A549 (cell line): ENCODE measurements at regions not wholly inside any gene's neighbourhood (a gene's known extent, or its start where the extent isn't known, plus 50 kb on each side); places are given as distances from the start of the nearest gene placed in this dataset.

ENCODE experiments used
- ATAC-seq, 2 experiments: fragments of 200-7000 bp in 1 of 2; fragments of >200 bp in 1 of 2; cut with Nextera tagmentation in 1 of 2; cut with Tn5 transposase in 1 of 2; 3 replicates each; pipeline versions ENCODE4 v1.8.0 to v1.9.1; 2018 to 2020; ENCODE audit warnings: mild to moderate bottlenecking in 1 of 2, moderate library complexity in 1 of 2
- CTCF ChIA-PET: fragments of 300-600 bp; sonication (Branson Sonifier 250); formaldehyde crosslinking; extraction: SDS; loops from one replicate; lab custom pipeline; 2021; ENCODE audit warnings: antibody characterized with exemption, inconsistent platforms; lab: Yijun Ruan, JAX
- POLR2A ChIA-PET: fragments of 350-600 bp; formaldehyde crosslinking; extraction: SDS; loops from one replicate; lab custom pipeline; 2021; ENCODE audit warnings: antibody characterized with exemption, inconsistent platforms; lab: Yijun Ruan, JAX
- DNase-seq, 2 experiments: peaks; one replicate each; pipeline versions ENCODE4 v3.0.0 to v3.0.0-alpha.2; 2011 to 2016; ENCODE audit warnings: low read depth in 1 of 2, low spot score in 1 of 2
- FAIRE-seq: peaks from 2 replicates; lab custom pipeline; 2011; peaks lifted over from hg19 to GRCh38; lab: Jason Lieb, UNC
- H3K27ac ChIP-seq, 2 experiments: fragments of >200 bp; sonication (Bioruptor Twin); formaldehyde crosslinking; 3 replicates each; pipeline ENCODE4 v1.5.1; 2016 to 2017
- H3K4me1 ChIP-seq: fragments of >200 bp; sonication (Bioruptor Twin); formaldehyde crosslinking; 3 replicates; pipeline ENCODE4 v1.6.1; 2016
- H3K4me2 ChIP-seq: fragments of >200 bp; sonication (Bioruptor Twin); formaldehyde crosslinking; 3 replicates; pipeline ENCODE4 v1.6.1; 2016
- H3K4me3 ChIP-seq: fragments of >200 bp; sonication (Bioruptor Twin); formaldehyde crosslinking; 3 replicates; pipeline ENCODE4 v1.5.1; 2016
- H3K9me3 ChIP-seq: fragments of >200 bp; sonication (Bioruptor Twin); formaldehyde crosslinking; 3 replicates; pipeline ENCODE4 v1.6.1; 2016
- CEBPB ChIP-seq, 2 experiments: fragments of >200 bp in 1 of 2; sonication (Bioruptor Twin) in 1 of 2; formaldehyde crosslinking in 1 of 2; IDR thresholded peaks; 2 replicates each; pipeline ENCODE4 v1.6.1; 2012 to 2016
- EHF ChIP-seq: fragments of 250-450 bp; sonication (Bioruptor Pico); IDR thresholded peaks from 2 replicates; pipeline ENCODE4 v1.5.0; 2020; ENCODE audit warnings: mild to moderate bottlenecking
- EHMT2 ChIP-seq: fragments of 200-600 bp; sonication (generic); IDR thresholded peaks from 2 replicates; pipeline ENCODE4 v1.6.1; 2016; ENCODE audit warnings: antibody characterized with exemption, low read depth, mild to moderate bottlenecking, moderate library complexity
- ESRRA ChIP-seq: fragments of 150-350 bp; IDR thresholded peaks from 2 replicates; pipeline ENCODE4 v1.6.1; 2014; ENCODE audit warnings: mild to moderate bottlenecking, low read length, borderline replicate concordance
- FOXS1 ChIP-seq: fragments of 250-450 bp; sonication (Bioruptor Pico); IDR thresholded peaks from 2 replicates; pipeline ENCODE4 v1.5.0; 2020; ENCODE audit warnings: mild to moderate bottlenecking, moderate library complexity
- HEYL ChIP-seq: fragments of 250-450 bp; sonication (Bioruptor Pico); IDR thresholded peaks from 2 replicates; pipeline ENCODE4 v1.8.0; 2021; ENCODE audit warnings: mild to moderate bottlenecking, moderate library complexity
- HOXB13 ChIP-seq: fragments of 250-450 bp; sonication (Bioruptor Pico); IDR thresholded peaks from 2 replicates; pipeline ENCODE4 v1.5.0; 2020; ENCODE audit warnings: low read depth, mild to moderate bottlenecking, moderate library complexity
- JUN ChIP-seq, 2 experiments: fragments of >200 bp; sonication (Bioruptor Twin); formaldehyde crosslinking; IDR thresholded peaks; 2 replicates in 1 of 2; 3 replicates in 1 of 2; pipeline ENCODE4 v1.6.1; 2016 to 2017
- KDM1A ChIP-seq: fragments of 200-600 bp; sonication (generic); IDR thresholded peaks from 2 replicates; pipeline ENCODE4 v1.6.1; 2016; ENCODE audit warnings: low read depth, mild to moderate bottlenecking
- KDM5A ChIP-seq: fragments of 200-600 bp; sonication (generic); IDR thresholded peaks from 2 replicates; pipeline ENCODE4 v1.6.1; 2016; ENCODE audit warnings: antibody characterized with exemption, mild to moderate bottlenecking
- MAFK ChIP-seq: fragments of 450-650 bp; IDR thresholded peaks from 2 replicates; pipeline ENCODE4 v1.6.1; 2014; ENCODE audit not compliant: partially characterized antibody
- MAX ChIP-seq: IDR thresholded peaks from 2 replicates; pipeline ENCODE4 v1.6.1; 2012
- MYC ChIP-seq: IDR thresholded peaks from 2 replicates; pipeline ENCODE4 v1.6.1; 2012; ENCODE audit warnings: mild to moderate bottlenecking, inconsistent platforms, low read length, improper control_type of control experiment, borderline replicate concordance
- NFE2L2 ChIP-seq: fragments of 150-350 bp; conservative IDR thresholded peaks from 2 replicates; pipeline ENCODE4 v1.6.1; 2014; ENCODE audit warnings: low read length
- NPAS2 ChIP-seq: fragments of 250-450 bp; sonication (Bioruptor Pico); IDR thresholded peaks from 2 replicates; pipeline ENCODE4 v1.8.0; 2022; ENCODE audit warnings: mild to moderate bottlenecking, moderate library complexity, borderline replicate concordance
- NR3C1 ChIP-seq: fragments of >200 bp; sonication (Bioruptor Twin); formaldehyde crosslinking; IDR thresholded peaks from 3 replicates; pipeline ENCODE4 v1.6.1; 2017
- POLR2AphosphoS2 ChIP-seq: conservative IDR thresholded peaks from 2 replicates; pipeline ENCODE4 v1.6.1; 2012; ENCODE audit warnings: low read length, improper control_type of control experiment, inconsistent platforms
- RAD21 ChIP-seq, 2 experiments: fragments of >200 bp in 1 of 2; sonication (Bioruptor Twin) in 1 of 2; formaldehyde crosslinking in 1 of 2; IDR thresholded peaks in 1 of 2; conservative IDR thresholded peaks in 1 of 2; 2 replicates in 1 of 2; 3 replicates in 1 of 2; pipeline ENCODE4 v1.6.1; 2012 to 2018; ENCODE audit warnings: inconsistent platforms in 1 of 2
- RCOR1 ChIP-seq: fragments of 150-350 bp; IDR thresholded peaks from 2 replicates; pipeline ENCODE4 v1.6.1; 2014; ENCODE audit warnings: antibody characterized with exemption, low read length, low read depth
- TFCP2L1 ChIP-seq: fragments of 250-450 bp; sonication (Bioruptor Pico); IDR thresholded peaks from 2 replicates; pipeline ENCODE4 v1.5.0; 2021; ENCODE audit warnings: mild to moderate bottlenecking
- TP53 ChIP-seq: fragments of 250-450 bp; sonication (Bioruptor Pico); IDR thresholded peaks from 2 replicates; pipeline ENCODE4 v1.5.0; 2021; ENCODE audit warnings: mild to moderate bottlenecking, moderate library complexity
- ZC3H11A ChIP-seq: fragments of 450-650 bp; IDR thresholded peaks from 2 replicates; pipeline ENCODE4 v1.6.1; 2014; ENCODE audit warnings: antibody characterized with exemption, mild to moderate bottlenecking
- WGBS: methylation state at CpG from one replicate; pipeline ENCODE4 v1.1.6; 2017; ENCODE audit errors: missing lambda C conversion rate; 5-methylcytosine and 5-hydroxymethylcytosine counted together
- TF ChIP-seq, protein P1 (sequence below): fragments of 450-650 bp; IDR thresholded peaks from 2 replicates; pipeline ENCODE4 v1.6.1; 2014; ENCODE audit warnings: antibody characterized with exemption
- TF ChIP-seq, protein P2 (sequence below): IDR thresholded peaks from 2 replicates; pipeline ENCODE4 v1.6.1; 2012
- TF ChIP-seq, protein P3 (sequence below): IDR thresholded peaks from 2 replicates; pipeline ENCODE4 v1.6.1; 2012; ENCODE audit warnings: low read depth, borderline replicate concordance

- Histone ChIP-seq H3K27ac (no peak overlapping the region), H3K4me2 (no peak overlapping the region), H3K4me3 (no peak overlapping the region), H3K9me3 (no peaks in the 10 kb centered on the region), H3K4me1 (no peaks in the 10 kb centered on the region)
- no peak for DNase-seq
- FAIRE-seq = no peak
- no peak for ATAC-seq
- 18% methylated on average over 4 of the region's 4 CpGs for WGBS
- CTCF ChIA-PET = interaction anchor here (0.8 to 1.1 kb wide), 2 partner anchors 10 to 146 kb away, joined by 3 read pairs; no protein-coding TSS in a partner anchor
- TF ChIP-seq CEBPB (IDR thresholded peaks at IDR 0.05) (no peak), NFE2L2 (no peak), RAD21 (conservative IDR thresholded peaks at IDR 0.05 in 1 of 2, IDR thresholded peaks at IDR 0.05 in 1 of 2) (no peak)
- POLR2A ChIA-PET = no interaction called here
These were observed 169.0 kb upstream of the COPS8 start for GRCh38 chr2:236916651-236917050.

DNA sequence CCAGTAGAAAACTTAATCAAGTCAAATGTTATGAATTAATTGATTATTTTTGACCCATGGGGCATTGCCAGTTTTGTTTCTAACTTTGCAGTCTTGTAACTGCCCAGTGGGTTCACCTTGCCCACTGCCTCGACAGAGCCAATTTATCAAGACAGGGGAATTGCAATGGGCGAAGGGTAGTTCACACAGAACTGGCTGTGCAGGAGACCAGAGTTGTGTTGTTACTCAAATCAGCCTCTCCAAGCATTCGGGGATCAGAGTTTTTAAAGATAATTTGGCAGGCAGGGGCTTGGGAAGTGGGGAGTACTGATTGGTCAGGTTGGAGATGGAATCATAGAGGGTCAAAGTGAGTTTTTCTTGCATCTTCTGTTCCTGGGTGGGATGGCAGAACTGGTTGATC is 168.5 kb upstream of the COPS8 start:
- Histone ChIP-seq H3K27ac (no peak overlapping the region), H3K9me3 (no peaks in the 10 kb centered on the region)
- TF ChIP-seq KDM1A (no peak), NR3C1 (no peak), TFCP2L1 (CRISPR knock-in tag) (no peak), POLR2AphosphoS2 (no peak), MYC (no peak), EHF (CRISPR knock-in tag) (no peak)
- TF ChIP-seq, protein P1, sequence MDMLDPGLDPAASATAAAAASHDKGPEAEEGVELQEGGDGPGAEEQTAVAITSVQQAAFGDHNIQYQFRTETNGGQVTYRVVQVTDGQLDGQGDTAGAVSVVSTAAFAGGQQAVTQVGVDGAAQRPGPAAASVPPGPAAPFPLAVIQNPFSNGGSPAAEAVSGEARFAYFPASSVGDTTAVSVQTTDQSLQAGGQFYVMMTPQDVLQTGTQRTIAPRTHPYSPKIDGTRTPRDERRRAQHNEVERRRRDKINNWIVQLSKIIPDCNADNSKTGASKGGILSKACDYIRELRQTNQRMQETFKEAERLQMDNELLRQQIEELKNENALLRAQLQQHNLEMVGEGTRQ = no peak
- TF ChIP-seq, protein P2, sequence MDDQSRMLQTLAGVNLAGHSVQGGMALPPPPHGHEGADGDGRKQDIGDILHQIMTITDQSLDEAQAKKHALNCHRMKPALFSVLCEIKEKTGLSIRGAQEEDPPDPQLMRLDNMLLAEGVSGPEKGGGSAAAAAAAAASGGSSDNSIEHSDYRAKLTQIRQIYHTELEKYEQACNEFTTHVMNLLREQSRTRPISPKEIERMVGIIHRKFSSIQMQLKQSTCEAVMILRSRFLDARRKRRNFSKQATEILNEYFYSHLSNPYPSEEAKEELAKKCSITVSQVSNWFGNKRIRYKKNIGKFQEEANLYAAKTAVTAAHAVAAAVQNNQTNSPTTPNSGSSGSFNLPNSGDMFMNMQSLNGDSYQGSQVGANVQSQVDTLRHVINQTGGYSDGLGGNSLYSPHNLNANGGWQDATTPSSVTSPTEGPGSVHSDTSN = no peak
- TF ChIP-seq, all 56 proteins: peak for 0
- POLR2A ChIA-PET = no interaction called here
- Histone ChIP-seq H3K4me3 (no peak overlapping the region), H3K4me1 (no peaks in the 10 kb centered on the region), H3K4me2 (no peak overlapping the region)
- CTCF ChIA-PET = interaction anchor here (0.8 to 1.1 kb wide), 2 partner anchors 10 to 146 kb away, joined by 3 read pairs; no protein-coding TSS in a partner anchor
- FAIRE-seq (no peak), DNase-seq (no peak), ATAC-seq (no peak)
- WGBS = 27% methylated on average over 3 of the region's 3 CpGs

GRCh38 chr2:236918545-236918944 is 167.1 kb upstream of the COPS8 start:
- POLR2A ChIA-PET = no interaction called here
- 75% methylated on average over 9 of the region's 9 CpGs for WGBS
- DNase-seq (no peak), ATAC-seq (no peak), FAIRE-seq (no peak)
- Histone ChIP-seq H3K4me3 (no peak overlapping the region), H3K4me2 (no peak overlapping the region), H3K9me3 (no peaks in the 10 kb centered on the region), H3K4me1 (no peaks in the 10 kb centered on the region), H3K27ac (no peak overlapping the region)
- CTCF ChIA-PET = no interaction called here
- no peak for TF ChIP-seq HEYL
- no peak for TF ChIP-seq RCOR1
- TF ChIP-seq MAX = no peak
- TF ChIP-seq NFE2L2 = no peak
- TF ChIP-seq ESRRA = no peak
- TF ChIP-seq NPAS2 (CRISPR knock-in tag) = no peak
- TF ChIP-seq POLR2AphosphoS2 = no peak
- no peak for TF ChIP-seq JUN (IDR thresholded peaks at IDR 0.05)
- TF ChIP-seq MAFK = no peak
- TF ChIP-seq HOXB13 (CRISPR knock-in tag) = no peak
- TF ChIP-seq FOXS1 = no peak
- no peak for TF ChIP-seq KDM5A
- TF ChIP-seq TP53 = no peak
- no peak for TF ChIP-seq EHMT2
- TF ChIP-seq ZC3H11A = no peak
- TF ChIP-seq, protein P3, sequence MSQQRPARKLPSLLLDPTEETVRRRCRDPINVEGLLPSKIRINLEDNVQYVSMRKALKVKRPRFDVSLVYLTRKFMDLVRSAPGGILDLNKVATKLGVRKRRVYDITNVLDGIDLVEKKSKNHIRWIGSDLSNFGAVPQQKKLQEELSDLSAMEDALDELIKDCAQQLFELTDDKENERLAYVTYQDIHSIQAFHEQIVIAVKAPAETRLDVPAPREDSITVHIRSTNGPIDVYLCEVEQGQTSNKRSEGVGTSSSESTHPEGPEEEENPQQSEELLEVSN = no peak
